ENCODE measurements at regions not wholly inside any gene's neighbourhood (a gene's known extent, or its start where the extent isn't known, plus 50 kb on each side); places are given as distances from the start of the nearest gene placed in this dataset.

DNA sequence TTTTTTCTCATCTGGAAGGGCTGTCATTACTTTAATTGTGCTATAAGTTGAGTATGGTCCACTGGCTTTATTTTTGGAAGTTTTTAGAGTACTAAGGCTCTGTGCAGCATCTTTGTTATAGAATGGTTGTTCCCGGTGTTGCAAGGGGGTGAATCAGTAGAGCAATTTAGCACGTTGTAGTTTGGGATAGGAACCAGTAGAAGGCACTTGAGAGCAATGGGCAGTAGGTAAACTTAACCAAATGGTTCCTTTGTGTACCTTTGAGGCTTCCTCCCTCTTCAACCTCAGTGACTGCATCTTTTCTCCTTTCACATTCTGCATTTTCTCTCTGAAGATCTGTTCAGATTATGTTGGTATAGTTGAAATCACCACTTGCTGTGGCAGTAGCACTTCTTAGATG lies 238.2 kb upstream of the SYT4 start:
- Histone ChIP-seq H3K27me3 (replicated peaks in 1 of 4; ENCODE audit: control extremely low read depth in 1 of 4, control insufficient read depth in 3 of 4, insufficient read depth in 4 of 4, low read length in 3 of 4) (no peaks in the 10 kb centered on the region), H3K4me2 (replicated peaks; ENCODE audit: low read depth, low read length, poor library complexity, severe bottlenecking) (no peak overlapping the region), H3K9me3 (ENCODE audit: control extremely low read depth in 1 of 3, control insufficient read depth in 2 of 3, insufficient read depth in 1 of 3, low read length in 2 of 3) (peaks cover 0 to 6% (median 0%) of the 10 kb centered on the region in 3 donors), H4K20me1 (ENCODE audit: control insufficient read depth, insufficient read depth, low read length, poor library complexity, severe bottlenecking) (no peaks in the 10 kb centered on the region), H3K9ac (ENCODE audit: low read length) (no peak overlapping the region), H3K27ac (ENCODE audit: low read length in 2 of 2) (no peak overlapping the region), H3K36me3 (replicated peaks in 1 of 2; ENCODE audit: control extremely low read depth in 1 of 2, control insufficient read depth in 1 of 2, extremely low read depth in 1 of 2, insufficient read depth in 2 of 2, low read length in 1 of 2) (no peaks in the 10 kb centered on the region), H3K79me2 (ENCODE audit: control insufficient read depth, insufficient read depth, low read length) (no peaks in the 10 kb centered on the region), H2AFZ (ENCODE audit: insufficient read depth, low read depth, low read length, poor library complexity, severe bottlenecking) (no peak overlapping the region), H3K4me1 (ENCODE audit: control insufficient read depth in 2 of 2, insufficient read depth in 2 of 2, low read length in 2 of 2) (no peaks in the 10 kb centered on the region), H3K4me3 (ENCODE audit: control extremely low read depth in 1 of 5, extremely low read depth in 1 of 5, insufficient read depth in 1 of 5, low read depth in 2 of 5, low read length in 4 of 5) (no peak overlapping the region)
- no CpG with 5 or more reads among the region's 2 CpGs for WGBS (ENCODE audit: insufficient coverage)
- POLR2A ChIA-PET, result no interaction called here
- Mint-ChIP-seq H3K4me3 (no peak overlapping the region), H3K9me3 (ENCODE audit: insufficient read depth) (peaks cover 11% of the 10 kb centered on the region), H3K4me1 (no peaks in the 10 kb centered on the region), H3K27me3 (no peaks in the 10 kb centered on the region), H3K27ac (no peak overlapping the region)
- DNase-seq (no peak), ATAC-seq (ENCODE audit: low read depth) (no peak)
- CTCF ChIA-PET, result no interaction called here
- intact Hi-C loops (cut with micrococcal nuclease), result no loop called here
- no peak for TF ChIP-seq EZH2 (IDR thresholded peaks at IDR 0.05; ENCODE audit: borderline replicate concordance, insufficient read depth, low read depth, low read length, poor library complexity, severe bottlenecking)
- TF ChIP-seq, protein P1, sequence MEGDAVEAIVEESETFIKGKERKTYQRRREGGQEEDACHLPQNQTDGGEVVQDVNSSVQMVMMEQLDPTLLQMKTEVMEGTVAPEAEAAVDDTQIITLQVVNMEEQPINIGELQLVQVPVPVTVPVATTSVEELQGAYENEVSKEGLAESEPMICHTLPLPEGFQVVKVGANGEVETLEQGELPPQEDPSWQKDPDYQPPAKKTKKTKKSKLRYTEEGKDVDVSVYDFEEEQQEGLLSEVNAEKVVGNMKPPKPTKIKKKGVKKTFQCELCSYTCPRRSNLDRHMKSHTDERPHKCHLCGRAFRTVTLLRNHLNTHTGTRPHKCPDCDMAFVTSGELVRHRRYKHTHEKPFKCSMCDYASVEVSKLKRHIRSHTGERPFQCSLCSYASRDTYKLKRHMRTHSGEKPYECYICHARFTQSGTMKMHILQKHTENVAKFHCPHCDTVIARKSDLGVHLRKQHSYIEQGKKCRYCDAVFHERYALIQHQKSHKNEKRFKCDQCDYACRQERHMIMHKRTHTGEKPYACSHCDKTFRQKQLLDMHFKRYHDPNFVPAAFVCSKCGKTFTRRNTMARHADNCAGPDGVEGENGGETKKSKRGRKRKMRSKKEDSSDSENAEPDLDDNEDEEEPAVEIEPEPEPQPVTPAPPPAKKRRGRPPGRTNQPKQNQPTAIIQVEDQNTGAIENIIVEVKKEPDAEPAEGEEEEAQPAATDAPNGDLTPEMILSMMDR (IDR thresholded peaks at IDR 0.05), result no peak

GRCh38 chr18:43524260-43524659 lies 247.0 kb upstream of the SYT4 start:
- ChIA-PET POLR2A (no interaction called here), CTCF (no interaction called here)
- Mint-ChIP-seq H3K4me1 (no peaks in the 10 kb centered on the region), H3K27ac (no peak overlapping the region), H3K27me3 (no peaks in the 10 kb centered on the region), H3K4me3 (no peak overlapping the region), H3K9me3 (ENCODE audit: insufficient read depth) (no peaks in the 10 kb centered on the region)
- Histone ChIP-seq H2AFZ (ENCODE audit: insufficient read depth, low read depth, low read length, poor library complexity, severe bottlenecking) (no peak overlapping the region), H3K4me3 (ENCODE audit: control extremely low read depth in 1 of 5, extremely low read depth in 1 of 5, insufficient read depth in 1 of 5, low read depth in 2 of 5, low read length in 4 of 5) (no peak overlapping the region), H3K36me3 (replicated peaks in 1 of 2; ENCODE audit: control extremely low read depth in 1 of 2, control insufficient read depth in 1 of 2, extremely low read depth in 1 of 2, insufficient read depth in 2 of 2, low read length in 1 of 2) (no peaks in the 10 kb centered on the region), H3K4me2 (replicated peaks; ENCODE audit: low read depth, low read length, poor library complexity, severe bottlenecking) (no peak overlapping the region), H3K4me1 (ENCODE audit: control insufficient read depth in 2 of 2, insufficient read depth in 2 of 2, low read length in 2 of 2) (no peaks in the 10 kb centered on the region), H4K20me1 (ENCODE audit: control insufficient read depth, insufficient read depth, low read length, poor library complexity, severe bottlenecking) (no peaks in the 10 kb centered on the region), H3K9ac (ENCODE audit: low read length) (no peak overlapping the region), H3K27me3 (replicated peaks in 1 of 4; ENCODE audit: control extremely low read depth in 1 of 4, control insufficient read depth in 3 of 4, insufficient read depth in 4 of 4, low read length in 3 of 4) (no peaks in the 10 kb centered on the region), H3K9me3 (ENCODE audit: control extremely low read depth in 1 of 3, control insufficient read depth in 2 of 3, insufficient read depth in 1 of 3, low read length in 2 of 3) (no peaks in the 10 kb centered on the region), H3K79me2 (ENCODE audit: control insufficient read depth, insufficient read depth, low read length) (no peaks in the 10 kb centered on the region), H3K27ac (ENCODE audit: low read length in 2 of 2) (no peak overlapping the region)
- TF ChIP-seq, protein P1 (IDR thresholded peaks at IDR 0.05), result no peak
- no peak for TF ChIP-seq EZH2 (IDR thresholded peaks at IDR 0.05; ENCODE audit: borderline replicate concordance, insufficient read depth, low read depth, low read length, poor library complexity, severe bottlenecking)
- intact Hi-C loops (cut with micrococcal nuclease), result no loop called here
- DNase-seq (no peak), ATAC-seq (ENCODE audit: low read depth) (no peak)

Measured in B cell (primary cell).